ENCODE measurements at regions not wholly inside any gene's neighbourhood (a gene's known extent, or its start where the extent isn't known, plus 50 kb on each side); places are given as distances from the start of the nearest gene placed in this dataset.

DNA sequence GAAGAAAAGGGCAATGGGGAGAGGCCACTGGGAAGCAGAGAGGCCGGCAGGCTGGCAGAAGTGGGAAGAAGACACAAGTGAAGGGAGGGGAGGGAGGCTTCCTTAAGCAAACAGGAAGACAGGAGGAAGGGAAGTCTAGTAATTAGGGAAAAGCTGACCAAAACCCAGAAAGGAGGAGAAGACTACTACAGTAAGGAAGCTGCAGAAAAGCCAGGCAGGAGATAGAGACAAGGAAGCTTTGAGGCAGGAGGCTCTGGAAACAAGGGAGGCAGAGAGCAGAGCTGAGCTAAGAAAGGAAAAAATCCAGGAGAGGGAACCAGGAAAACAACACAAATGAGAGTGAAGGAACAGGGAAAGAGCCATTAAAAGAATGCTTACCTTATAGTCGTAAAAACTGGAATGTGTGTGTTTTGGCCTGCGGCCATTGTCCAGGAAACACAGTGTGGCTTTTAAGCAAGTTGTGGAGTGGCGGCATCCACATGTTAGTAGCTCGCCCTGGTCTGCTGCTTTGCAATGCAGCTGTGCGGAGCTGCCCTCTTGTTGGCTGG, 317.1 kb upstream of the CLINT1 start:
- in situ Hi-C loops (cut with MboI) = no loop called here
- RAD21 ChIA-PET (ENCODE audit: unreplicated experiment) = interaction anchor here (0.9 to 3.2 kb wide), 6 partner anchors 362 to 957 kb away, joined by 3 to 96 read pairs (median 4); no protein-coding TSS in a partner anchor
- no peaks in the 10 kb centered on the region for H3K79me2 ChIP-seq (ENCODE audit: control insufficient read depth, insufficient read depth, low read length)
- POLR2A ChIA-PET = interaction anchor here (1.2 kb wide), 1 partner anchor 20 kb away, joined by 3 read pairs; no protein-coding TSS in a partner anchor
- H3K4me2 ChIP-seq (ENCODE audit: control insufficient read depth, insufficient read depth) = no peak overlapping the region
- WGBS (ENCODE audit: insufficient coverage, insufficient replicate concordance, low lambda C conversion rate, missing lambda C conversion rate) = 42% methylated on average over 6 of the region's 6 CpGs
- FAIRE-seq = no peak
- H3K27ac ChIP-seq (ENCODE audit: control insufficient read depth, insufficient read depth) = no peak overlapping the region
- no TSS peak for BruUV-seq (replicated peaks)
- no peaks in the 10 kb centered on the region for H3K4me1 ChIP-seq (ENCODE audit: control insufficient read depth, insufficient read depth, low read length)
- H3K4me3 ChIP-seq = no peak overlapping the region
- ATAC-seq = no peak
- no peak for TF ChIP-seq POLR2A (IDR thresholded peaks at IDR 0.05; ENCODE audit: low read depth, low read length)
- no peak for TF ChIP-seq MYC (IDR thresholded peaks at IDR 0.05; ENCODE audit: insufficient read depth, insufficient read length, insufficient replicate concordance, low read length, severe bottlenecking)
- TF ChIP-seq GABPA (IDR thresholded peaks at IDR 0.05; ENCODE audit: low read depth) = no peak
- TF ChIP-seq ZNF384 (IDR thresholded peaks at IDR 0.05; ENCODE audit: borderline replicate concordance, low read depth, low read length) = no peak
- TF ChIP-seq MTA2 (IDR thresholded peaks at IDR 0.05; ENCODE audit: low read depth) = no peak
- TF ChIP-seq SUZ12 (IDR thresholded peaks at IDR 0.05; ENCODE audit: unreplicated experiment) = no peak
- TF ChIP-seq DPF2 (IDR thresholded peaks at IDR 0.05) = no peak
- no peak for TF ChIP-seq STAT3 (IDR thresholded peaks at IDR 0.05; ENCODE audit: low read depth, low read length)
- TF ChIP-seq CBX5 (IDR thresholded peaks at IDR 0.05; ENCODE audit: low read depth) = no peak
- no peak for TF ChIP-seq BCLAF1 (IDR thresholded peaks at IDR 0.05)
- no peak for DNase-seq (ENCODE audit: low read depth, low spot score)
- H3K36me3 ChIP-seq (ENCODE audit: control insufficient read depth in 2 of 2, insufficient read depth in 2 of 2, low read length in 1 of 2) = no peaks in the 10 kb centered on the region
- H4K20me1 ChIP-seq (ENCODE audit: control insufficient read depth, insufficient read depth) = no peaks in the 10 kb centered on the region
- intact Hi-C loops (cut with micrococcal nuclease; ENCODE audit: unreplicated experiment) = loop anchor here (1.0 to 5.0 kb wide), 4 partner anchors 501 to 957 kb away; no protein-coding TSS in a partner anchor
- no peak overlapping the region for H3K9ac ChIP-seq (ENCODE audit: control insufficient read depth, insufficient read depth, low read length)
- SMC1A ChIA-PET (ENCODE audit: uncharacterized antibody, unreplicated experiment) = interaction anchor here (0.7 to 7.1 kb wide), 12 partner anchors 385 to 956 kb away, joined by 3 to 100 read pairs (median 4); no protein-coding TSS in a partner anchor
- no peaks in the 10 kb centered on the region for H3K9me3 ChIP-seq (replicated peaks; ENCODE audit: control insufficient read depth, insufficient read depth, low read length)
- H2AFZ ChIP-seq (ENCODE audit: control insufficient read depth, low read depth, low read length) = no peak overlapping the region
- CTCF ChIA-PET = interaction anchor here (0.9 to 9.0 kb wide), 8 partner anchors 100 to 956 kb away, joined by 3 to 137 read pairs (median 4); no protein-coding TSS in a partner anchor
- H3K27me3 ChIP-seq (replicated peaks in 1 of 2; ENCODE audit: control insufficient read depth in 2 of 2, insufficient read depth in 2 of 2, low read length in 1 of 2) = peaks cover 0 to 1% of the 10 kb centered on the region in 2 experiments; a peak in 1 of 4 replicates
